GM23338 (cell line): ENCODE measurements at regions not wholly inside any gene's neighbourhood (a gene's known extent, or its start where the extent isn't known, plus 50 kb on each side); places are given as distances from the start of the nearest gene placed in this dataset.

Source experiments
- ATAC-seq: fragments of 200-7000 bp; cut with Tn5 transposase; 3 replicates; pipeline ENCODE4 v1.9.1; 2020
- DNase-seq: peaks from one replicate; pipeline ENCODE4 v3.0.0-alpha.2; 2015; ENCODE audit warnings: low spot score
- H2AFZ ChIP-seq: fragments of 200-600 bp; sonication (generic); 2 replicates; pipeline ENCODE4 v1.8.0; 2016; ENCODE audit warnings: antibody characterized with exemption, mild to moderate bottlenecking, moderate library complexity
- H3F3A ChIP-seq: fragments of 200-600 bp; sonication (generic); replicated peaks from 2 replicates; pipeline ENCODE4 v1.8.0; 2017; ENCODE audit warnings: antibody characterized with exemption, mixed run types, low read depth
- H3K27ac ChIP-seq: fragments of 200-600 bp; sonication (generic); 2 replicates; pipeline ENCODE4 v1.6.1; 2016; ENCODE audit warnings: low read depth
- H3K27me3 ChIP-seq: fragments of 200-600 bp; sonication (generic); 2 replicates; pipeline ENCODE4 v1.8.0; 2016; ENCODE audit warnings: mild to moderate bottlenecking, mixed run types, moderate library complexity; ENCODE audit not compliant: insufficient read depth
- H3K36me3 ChIP-seq: fragments of 200-600 bp; sonication (generic); 2 replicates; pipeline ENCODE4 v1.8.0; 2016; ENCODE audit warnings: mild to moderate bottlenecking; ENCODE audit not compliant: insufficient read depth
- H3K4me1 ChIP-seq: fragments of 200-600 bp; sonication (generic); 2 replicates; pipeline ENCODE4 v1.8.0; 2016; ENCODE audit warnings: mild to moderate bottlenecking, moderate library complexity; ENCODE audit not compliant: insufficient read depth
- H3K4me2 ChIP-seq: fragments of 200-600 bp; sonication (generic); 2 replicates; pipeline ENCODE4 v1.7.1; 2017; ENCODE audit warnings: mixed run types
- H3K4me3 ChIP-seq: fragments of 200-600 bp; sonication (generic); 2 replicates; pipeline ENCODE4 v1.6.1; 2016; ENCODE audit warnings: mixed run types
- H3K79me2 ChIP-seq: fragments of 200-600 bp; sonication (generic); replicated peaks from 2 replicates; pipeline ENCODE4 v1.8.0; 2017; ENCODE audit warnings: mild to moderate bottlenecking; ENCODE audit not compliant: insufficient read depth
- H3K9me2 ChIP-seq: fragments of 200-600 bp; sonication (generic); 2 replicates; pipeline ENCODE4 v1.8.0; 2017; ENCODE audit not compliant: insufficient read depth
- H4K20me1 ChIP-seq: fragments of 200-600 bp; sonication (generic); replicated peaks from 2 replicates; pipeline ENCODE4 v1.8.0; 2017; ENCODE audit warnings: mild to moderate bottlenecking; ENCODE audit not compliant: insufficient read depth
- H3K27ac Mint-ChIP-seq: 2 replicates; pipeline ENCODE4 v1.8.0; 2020; ENCODE audit warnings: inconsistent platforms, mild to moderate bottlenecking, moderate library complexity, mixed read lengths
- H3K27me3 Mint-ChIP-seq: 3 replicates; pipeline ENCODE4 v1.8.0; 2022; ENCODE audit warnings: low read depth, mild to moderate bottlenecking, moderate library complexity, mixed read lengths, inconsistent platforms; ENCODE audit not compliant: insufficient read depth, poor library complexity
- H3K36me3 Mint-ChIP-seq: 3 replicates; pipeline ENCODE4 v1.8.0; 2021; ENCODE audit warnings: low read depth, mild to moderate bottlenecking, inconsistent platforms, moderate library complexity, mixed read lengths
- H3K4me1 Mint-ChIP-seq: 3 replicates; pipeline ENCODE4 v1.8.0; 2020; ENCODE audit warnings: mild to moderate bottlenecking, inconsistent platforms, mixed read lengths
- H3K4me3 Mint-ChIP-seq: 3 replicates; pipeline ENCODE4 v1.8.0; 2021; ENCODE audit warnings: moderate library complexity, mild to moderate bottlenecking, inconsistent platforms, mixed read lengths
- H3K9me3 Mint-ChIP-seq: 3 replicates; pipeline ENCODE4 v1.8.0; 2020; ENCODE audit warnings: moderate library complexity, mild to moderate bottlenecking, inconsistent platforms, mixed read lengths
- CREB1 ChIP-seq: fragments of 250-450 bp; sonication (Bioruptor Pico); IDR thresholded peaks from 2 replicates; pipeline ENCODE4 v1.5.0; 2020; ENCODE audit warnings: low read depth, mild to moderate bottlenecking, moderate library complexity
- ETS1 ChIP-seq: IDR thresholded peaks from 2 replicates; pipeline ENCODE4 v1.6.1; 2016; ENCODE audit warnings: antibody characterized with exemption
- EZH2 ChIP-seq: fragments of 200-600 bp; sonication (generic); IDR thresholded peaks from one replicate; pipeline ENCODE4 v1.8.0; 2017; ENCODE audit warnings: antibody characterized with exemption, mild to moderate bottlenecking, low read depth; ENCODE audit not compliant: unreplicated experiment
- EZH2phosphoT487 ChIP-seq: fragments of 200-600 bp; sonication (generic); IDR thresholded peaks from one replicate; pipeline ENCODE4 v1.8.1; 2018; ENCODE audit warnings: antibody characterized with exemption; ENCODE audit not compliant: unreplicated experiment
- JUNB ChIP-seq: IDR thresholded peaks from one replicate; pipeline ENCODE4 v1.6.1; 2016; ENCODE audit warnings: antibody characterized with exemption; ENCODE audit not compliant: unreplicated experiment
- NANOG ChIP-seq: IDR thresholded peaks from 2 replicates; pipeline ENCODE4 v1.6.1; 2016; ENCODE audit warnings: antibody characterized with exemption, borderline replicate concordance
- POLR2AphosphoS5 ChIP-seq: IDR thresholded peaks from 2 replicates; pipeline ENCODE4 v1.6.1; 2016; ENCODE audit warnings: antibody characterized with exemption, low read depth
- REST ChIP-seq: IDR thresholded peaks from one replicate; pipeline ENCODE4 v1.6.1; 2018; ENCODE audit warnings: antibody characterized with exemption; ENCODE audit not compliant: unreplicated experiment
- STAT1 ChIP-seq: IDR thresholded peaks from one replicate; pipeline ENCODE4 v1.6.1; 2016; ENCODE audit warnings: antibody characterized with exemption; ENCODE audit not compliant: unreplicated experiment
- ZNF114 ChIP-seq: fragments of 250-450 bp; sonication (Bioruptor Pico); IDR thresholded peaks from 2 replicates; pipeline ENCODE4 v1.5.0; 2020; ENCODE audit warnings: mild to moderate bottlenecking, moderate library complexity
- ZNF331 ChIP-seq: fragments of 250-450 bp; sonication (Bioruptor Pico); IDR thresholded peaks from 2 replicates; pipeline ENCODE4 v1.5.0; 2020; ENCODE audit warnings: low read depth, mild to moderate bottlenecking, moderate library complexity
- ZNF462 ChIP-seq: fragments of 250-450 bp; sonication (Bioruptor Pico); IDR thresholded peaks from 2 replicates; pipeline ENCODE4 v1.5.0; 2020; ENCODE audit warnings: mild to moderate bottlenecking, moderate library complexity

GRCh38 chr5:5941486-5941885 is 436.9 kb downstream of the MED10 start (continued):
- no peak for TF ChIP-seq ETS1

- ATAC-seq (no peak), DNase-seq (no peak)
- no peaks in the 10 kb centered on the region for H3K9me3 Mint-ChIP-seq
- no peaks in the 10 kb centered on the region for H3K79me2 ChIP-seq
- H3K4me3 Mint-ChIP-seq = no peak overlapping the region
- no peak overlapping the region for H3K4me2 ChIP-seq
- H3K9me2 ChIP-seq = no peaks in the 10 kb centered on the region
- H3K27me3 Mint-ChIP-seq = peaks cover 2% of the 10 kb centered on the region
- no peaks in the 10 kb centered on the region for H3K4me1 Mint-ChIP-seq
- H4K20me1 ChIP-seq = no peaks in the 10 kb centered on the region
- no peaks in the 10 kb centered on the region for H3K36me3 ChIP-seq
- no peak overlapping the region for H3K4me3 ChIP-seq
- H3K27me3 ChIP-seq = no peaks in the 10 kb centered on the region
- no peaks in the 10 kb centered on the region for H3K4me1 ChIP-seq
- H3K36me3 Mint-ChIP-seq = no peaks in the 10 kb centered on the region
- no peak overlapping the region for H3K27ac Mint-ChIP-seq
- H2AFZ ChIP-seq = no peak overlapping the region
- no peaks in the 10 kb centered on the region for H3F3A ChIP-seq
- H3K27ac ChIP-seq = no peak overlapping the region
- no peak for TF ChIP-seq REST
- no peak for TF ChIP-seq CREB1
- no peak for TF ChIP-seq STAT1
- no peak for TF ChIP-seq EZH2phosphoT487
- TF ChIP-seq POLR2AphosphoS5 = no peak
- no peak for TF ChIP-seq ETS1
- TF ChIP-seq NANOG = no peak
- no peak for TF ChIP-seq ZNF331 (CRISPR knock-in tag)
- TF ChIP-seq JUNB = no peak
- no peak for TF ChIP-seq ZNF462 (CRISPR knock-in tag)
- TF ChIP-seq ZNF114 (CRISPR knock-in tag) = no peak
- no peak for TF ChIP-seq EZH2
These were observed 438.5 kb downstream of the MED10 start for GRCh38 chr5:5939759-5940370.
